Liver (tissue), 8 donors: ENCODE measurements at regions not wholly inside any gene's neighbourhood (a gene's known extent, or its start where the extent isn't known, plus 50 kb on each side); places are given as distances from the start of the nearest gene placed in this dataset.

Source experiments
- DNase-seq: peaks from one replicate; pipeline ENCODE4 v3.0.0-alpha.2; 2017; ENCODE audit warnings: low spot score
- H3K27ac ChIP-seq, 2 donors: one replicate each; pipeline ENCODE4 v1.7.0; 2013; ENCODE audit warnings: inconsistent platforms in 2 of 2, low read length in 2 of 2, control low read depth in 1 of 2, low read depth in 1 of 2, mild to moderate bottlenecking in 1 of 2
- H3K27me3 ChIP-seq, 4 donors: one replicate each; pipeline versions ENCODE4 v1.6.1 to v1.7.0; 2013; ENCODE audit warnings: low read length in 3 of 4, inconsistent platforms in 1 of 4, mild to moderate bottlenecking in 1 of 4, moderate library complexity in 1 of 4; ENCODE audit not compliant: control insufficient read depth in 4 of 4, insufficient read depth in 4 of 4
- H3K36me3 ChIP-seq, 4 donors: one replicate each; pipeline versions ENCODE4 v1.6.1 to v1.7.0; 2013; ENCODE audit warnings: low read length in 3 of 4, mild to moderate bottlenecking in 3 of 4, low read depth in 1 of 4, moderate library complexity in 1 of 4; ENCODE audit not compliant: control insufficient read depth in 4 of 4, insufficient read depth in 3 of 4
- H3K4me1 ChIP-seq, 4 donors: one replicate each; pipeline versions ENCODE4 v1.6.1 to v1.7.0; 2013; ENCODE audit warnings: low read length in 3 of 4, mild to moderate bottlenecking in 3 of 4, moderate library complexity in 1 of 4; ENCODE audit not compliant: control insufficient read depth in 4 of 4, insufficient read depth in 4 of 4
- H3K4me3 ChIP-seq, 3 donors: one replicate each; pipeline versions ENCODE4 v1.6.1 to v1.7.0; 2013; ENCODE audit warnings: low read length in 3 of 3, control low read depth in 1 of 3, low read depth in 1 of 3, mild to moderate bottlenecking in 1 of 3
- H3K9ac ChIP-seq, 2 donors: one replicate each; pipeline ENCODE4 v1.7.0; 2013; ENCODE audit warnings: low read length in 2 of 2, mild to moderate bottlenecking in 2 of 2, moderate library complexity in 2 of 2, control low read depth in 1 of 2, low read depth in 1 of 2
- H3K9me3 ChIP-seq, 4 donors: one replicate each; pipeline versions ENCODE4 v1.6.1 to v1.7.0; 2013; ENCODE audit warnings: low read length in 3 of 4; ENCODE audit not compliant: control insufficient read depth in 4 of 4
- ATF3 ChIP-seq: IDR thresholded peaks from 2 replicates; pipeline ENCODE4 v1.6.1; 2016; ENCODE audit warnings: antibody characterized with exemption
- EGR1 ChIP-seq, 2 donors: IDR thresholded peaks; 2 replicates each; pipeline ENCODE4 v1.6.1; 2016 to 2018; ENCODE audit warnings: antibody characterized with exemption in 2 of 2, low read depth in 2 of 2
- FOXA1 ChIP-seq: IDR thresholded peaks from 2 replicates; pipeline ENCODE4 v1.6.1; 2016; ENCODE audit warnings: antibody characterized with exemption
- FOXA2 ChIP-seq: IDR thresholded peaks from 2 replicates; pipeline ENCODE4 v1.6.1; 2016; ENCODE audit warnings: antibody characterized with exemption
- HNF4A ChIP-seq, 2 donors: conservative IDR thresholded peaks; 2 replicates each; pipeline ENCODE4 v1.6.1; 2016; ENCODE audit warnings: antibody characterized with exemption in 2 of 2, mild to moderate bottlenecking in 2 of 2
- HNF4G ChIP-seq: IDR thresholded peaks from 2 replicates; pipeline ENCODE4 v1.6.1; 2016; ENCODE audit warnings: antibody characterized with exemption
- JUND ChIP-seq, 2 donors: IDR thresholded peaks; 2 replicates each; pipeline ENCODE4 v1.6.1; 2016; ENCODE audit warnings: antibody characterized with exemption in 2 of 2
- NR2F2 ChIP-seq: IDR thresholded peaks from 2 replicates; pipeline ENCODE4 v1.6.1; 2016; ENCODE audit warnings: antibody characterized with exemption
- RAD21 ChIP-seq, 2 donors: IDR thresholded peaks; 2 replicates each; pipeline ENCODE4 v1.6.1; 2016; ENCODE audit warnings: antibody characterized with exemption in 2 of 2, mild to moderate bottlenecking in 2 of 2
- RXRA ChIP-seq, 2 donors: IDR thresholded peaks; 2 replicates each; pipeline ENCODE4 v1.6.1; 2017 to 2018; ENCODE audit warnings: antibody characterized with exemption in 2 of 2, mild to moderate bottlenecking in 1 of 2
- SP1 ChIP-seq: IDR thresholded peaks from 2 replicates; pipeline ENCODE4 v1.6.1; 2018; ENCODE audit warnings: antibody characterized with exemption, mild to moderate bottlenecking
- TAF1 ChIP-seq: conservative IDR thresholded peaks from 2 replicates; pipeline ENCODE4 v1.6.1; 2016; ENCODE audit warnings: antibody characterized with exemption, mild to moderate bottlenecking
- YY1 ChIP-seq: IDR thresholded peaks from 2 replicates; pipeline ENCODE4 v1.6.1; 2016; ENCODE audit warnings: antibody characterized with exemption, mild to moderate bottlenecking
- WGBS: extraction: QIAGEN DNeasy Blood & Tissue Kit; methylation state at CpG from one replicate; pipeline ENCODE4 v1.1.7; 2013; 5-methylcytosine and 5-hydroxymethylcytosine counted together
- TF ChIP-seq, protein P1 (sequence below): IDR thresholded peaks from 2 replicates; pipeline ENCODE4 v1.6.1; 2016; ENCODE audit warnings: antibody characterized with exemption
- TF ChIP-seq, protein P2 (sequence below): IDR thresholded peaks from 2 replicates; pipeline ENCODE4 v1.6.1; 2016; ENCODE audit warnings: antibody characterized with exemption, mild to moderate bottlenecking
- TF ChIP-seq, protein P3 (sequence below): IDR thresholded peaks from 2 replicates; pipeline ENCODE4 v1.6.1; 2016; ENCODE audit warnings: antibody characterized with exemption
- TF ChIP-seq, protein P4 (sequence below): fragments of 150-350 bp; IDR thresholded peaks from 2 replicates; pipeline ENCODE4 v1.5.1; 2017; ENCODE audit warnings: improper control_type of control experiment, low read depth, low read length; ENCODE audit not compliant: missing input control
- donor health status: healthy.
- donor health status: healthy.
- donor health status: healthy.
- donor health status: healthy.
- donor health status: healthy.

DNA sequence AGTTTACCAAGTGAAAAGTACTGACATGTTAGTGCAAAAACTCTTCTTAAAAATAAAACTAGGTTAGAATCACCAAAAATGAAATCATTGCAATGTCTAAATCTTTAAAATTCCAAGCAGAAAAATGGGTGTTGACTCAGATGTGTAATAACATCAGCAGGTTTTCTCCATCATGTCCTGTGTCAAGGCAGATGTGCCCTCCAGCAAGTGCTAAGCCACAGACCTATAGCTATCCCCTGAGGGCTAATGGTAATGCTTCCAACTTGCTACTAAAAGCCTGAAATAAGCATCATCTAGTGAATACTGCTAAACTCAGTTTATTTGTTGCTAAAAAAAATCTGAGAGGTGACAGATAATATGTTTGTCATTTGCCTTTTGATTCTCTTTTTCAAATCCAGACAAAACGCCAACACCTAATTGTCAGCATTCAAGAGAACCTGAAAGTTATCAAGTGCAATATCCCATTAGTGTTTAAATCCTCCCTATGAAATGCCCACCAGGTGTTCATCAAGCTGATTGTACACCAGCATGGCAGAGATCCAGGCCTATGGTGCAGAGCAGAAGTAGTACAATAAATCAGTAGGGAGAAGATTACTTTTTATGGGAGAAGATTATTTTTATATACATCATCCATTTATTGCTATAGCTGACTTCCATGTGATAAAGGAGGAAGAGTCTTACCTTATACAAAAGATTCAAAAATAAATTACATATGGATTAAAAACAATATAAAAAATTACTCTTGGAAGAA lies 55.1 kb upstream of the SYT9 start:
- H3K9me3 ChIP-seq, result no peaks in the 10 kb centered on the region
- TF ChIP-seq TAF1 (no peak), FOXA1 (no peak), YY1 (no peak), HNF4A (conservative IDR thresholded peaks at IDR 0.05) (no peak), EGR1 (IDR thresholded peaks at IDR 0.05; ENCODE audit: low read depth in 2 of 2) (no peak), RXRA (IDR thresholded peaks at IDR 0.05) (no peak), NR2F2 (no peak), ATF3 (no peak), SP1 (no peak), FOXA2 (no peak), HNF4G (no peak), JUND (IDR thresholded peaks at IDR 0.05) (no peak)
- TF ChIP-seq, protein P1, sequence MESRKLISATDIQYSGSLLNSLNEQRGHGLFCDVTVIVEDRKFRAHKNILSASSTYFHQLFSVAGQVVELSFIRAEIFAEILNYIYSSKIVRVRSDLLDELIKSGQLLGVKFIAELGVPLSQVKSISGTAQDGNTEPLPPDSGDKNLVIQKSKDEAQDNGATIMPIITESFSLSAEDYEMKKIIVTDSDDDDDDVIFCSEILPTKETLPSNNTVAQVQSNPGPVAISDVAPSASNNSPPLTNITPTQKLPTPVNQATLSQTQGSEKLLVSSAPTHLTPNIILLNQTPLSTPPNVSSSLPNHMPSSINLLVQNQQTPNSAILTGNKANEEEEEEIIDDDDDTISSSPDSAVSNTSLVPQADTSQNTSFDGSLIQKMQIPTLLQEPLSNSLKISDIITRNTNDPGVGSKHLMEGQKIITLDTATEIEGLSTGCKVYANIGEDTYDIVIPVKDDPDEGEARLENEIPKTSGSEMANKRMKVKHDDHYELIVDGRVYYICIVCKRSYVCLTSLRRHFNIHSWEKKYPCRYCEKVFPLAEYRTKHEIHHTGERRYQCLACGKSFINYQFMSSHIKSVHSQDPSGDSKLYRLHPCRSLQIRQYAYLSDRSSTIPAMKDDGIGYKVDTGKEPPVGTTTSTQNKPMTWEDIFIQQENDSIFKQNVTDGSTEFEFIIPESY, result no peak
- TF ChIP-seq, protein P2, sequence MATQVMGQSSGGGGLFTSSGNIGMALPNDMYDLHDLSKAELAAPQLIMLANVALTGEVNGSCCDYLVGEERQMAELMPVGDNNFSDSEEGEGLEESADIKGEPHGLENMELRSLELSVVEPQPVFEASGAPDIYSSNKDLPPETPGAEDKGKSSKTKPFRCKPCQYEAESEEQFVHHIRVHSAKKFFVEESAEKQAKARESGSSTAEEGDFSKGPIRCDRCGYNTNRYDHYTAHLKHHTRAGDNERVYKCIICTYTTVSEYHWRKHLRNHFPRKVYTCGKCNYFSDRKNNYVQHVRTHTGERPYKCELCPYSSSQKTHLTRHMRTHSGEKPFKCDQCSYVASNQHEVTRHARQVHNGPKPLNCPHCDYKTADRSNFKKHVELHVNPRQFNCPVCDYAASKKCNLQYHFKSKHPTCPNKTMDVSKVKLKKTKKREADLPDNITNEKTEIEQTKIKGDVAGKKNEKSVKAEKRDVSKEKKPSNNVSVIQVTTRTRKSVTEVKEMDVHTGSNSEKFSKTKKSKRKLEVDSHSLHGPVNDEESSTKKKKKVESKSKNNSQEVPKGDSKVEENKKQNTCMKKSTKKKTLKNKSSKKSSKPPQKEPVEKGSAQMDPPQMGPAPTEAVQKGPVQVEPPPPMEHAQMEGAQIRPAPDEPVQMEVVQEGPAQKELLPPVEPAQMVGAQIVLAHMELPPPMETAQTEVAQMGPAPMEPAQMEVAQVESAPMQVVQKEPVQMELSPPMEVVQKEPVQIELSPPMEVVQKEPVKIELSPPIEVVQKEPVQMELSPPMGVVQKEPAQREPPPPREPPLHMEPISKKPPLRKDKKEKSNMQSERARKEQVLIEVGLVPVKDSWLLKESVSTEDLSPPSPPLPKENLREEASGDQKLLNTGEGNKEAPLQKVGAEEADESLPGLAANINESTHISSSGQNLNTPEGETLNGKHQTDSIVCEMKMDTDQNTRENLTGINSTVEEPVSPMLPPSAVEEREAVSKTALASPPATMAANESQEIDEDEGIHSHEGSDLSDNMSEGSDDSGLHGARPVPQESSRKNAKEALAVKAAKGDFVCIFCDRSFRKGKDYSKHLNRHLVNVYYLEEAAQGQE, result no peak
- TF ChIP-seq, protein P3, sequence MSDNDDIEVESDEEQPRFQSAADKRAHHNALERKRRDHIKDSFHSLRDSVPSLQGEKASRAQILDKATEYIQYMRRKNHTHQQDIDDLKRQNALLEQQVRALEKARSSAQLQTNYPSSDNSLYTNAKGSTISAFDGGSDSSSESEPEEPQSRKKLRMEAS, result no peak
- TF ChIP-seq, protein P4, sequence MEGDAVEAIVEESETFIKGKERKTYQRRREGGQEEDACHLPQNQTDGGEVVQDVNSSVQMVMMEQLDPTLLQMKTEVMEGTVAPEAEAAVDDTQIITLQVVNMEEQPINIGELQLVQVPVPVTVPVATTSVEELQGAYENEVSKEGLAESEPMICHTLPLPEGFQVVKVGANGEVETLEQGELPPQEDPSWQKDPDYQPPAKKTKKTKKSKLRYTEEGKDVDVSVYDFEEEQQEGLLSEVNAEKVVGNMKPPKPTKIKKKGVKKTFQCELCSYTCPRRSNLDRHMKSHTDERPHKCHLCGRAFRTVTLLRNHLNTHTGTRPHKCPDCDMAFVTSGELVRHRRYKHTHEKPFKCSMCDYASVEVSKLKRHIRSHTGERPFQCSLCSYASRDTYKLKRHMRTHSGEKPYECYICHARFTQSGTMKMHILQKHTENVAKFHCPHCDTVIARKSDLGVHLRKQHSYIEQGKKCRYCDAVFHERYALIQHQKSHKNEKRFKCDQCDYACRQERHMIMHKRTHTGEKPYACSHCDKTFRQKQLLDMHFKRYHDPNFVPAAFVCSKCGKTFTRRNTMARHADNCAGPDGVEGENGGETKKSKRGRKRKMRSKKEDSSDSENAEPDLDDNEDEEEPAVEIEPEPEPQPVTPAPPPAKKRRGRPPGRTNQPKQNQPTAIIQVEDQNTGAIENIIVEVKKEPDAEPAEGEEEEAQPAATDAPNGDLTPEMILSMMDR, result no peak
- H3K36me3 ChIP-seq, result no peaks in the 10 kb centered on the region
- no peak for DNase-seq
- no peak overlapping the region for H3K9ac ChIP-seq
- 87% methylated on average over 1 of the region's 1 CpG for WGBS
- no peak overlapping the region for H3K27ac ChIP-seq
- H3K4me3 ChIP-seq, result no peak overlapping the region
- no peaks in the 10 kb centered on the region for H3K4me1 ChIP-seq
- H3K27me3 ChIP-seq, result no peaks in the 10 kb centered on the region

GRCh38 chr11:7197469-7197868 lies 54.2 kb upstream of the SYT9 start:
- no peak for DNase-seq
- no peaks in the 10 kb centered on the region for H3K4me1 ChIP-seq
- no peak overlapping the region for H3K4me3 ChIP-seq
- H3K36me3 ChIP-seq, result no peaks in the 10 kb centered on the region
- TF ChIP-seq RAD21 (IDR thresholded peaks at IDR 0.05) (no peak), TAF1 (no peak)
- no peaks in the 10 kb centered on the region for H3K27me3 ChIP-seq
- H3K9ac ChIP-seq, result no peak overlapping the region
- H3K27ac ChIP-seq, result no peak overlapping the region
- no peaks in the 10 kb centered on the region for H3K9me3 ChIP-seq
